Hematopoietic multipotent progenitor cell treated with erythropoietin and hydrocortisone succinate and interleukin-3 and kit ligand, for 4 days (in vitro differentiated cells): ENCODE measurements at regions not wholly inside any gene's neighbourhood (a gene's known extent, or its start where the extent isn't known, plus 50 kb on each side); places are given as distances from the start of the nearest gene placed in this dataset.
A peak's percentile ranks its signal among the peaks of the same experiment; 100 is the strongest.
"Not testable (repeated sequence)": the region's sequence is repeated elsewhere in the genome, so short reads cannot be mapped to it uniquely, and the experiment has no call there.

ENCODE experiments used
- DNase-seq: peaks from one replicate; pipeline ENCODE4 v3.0.0-alpha.2; 2015

DNA sequence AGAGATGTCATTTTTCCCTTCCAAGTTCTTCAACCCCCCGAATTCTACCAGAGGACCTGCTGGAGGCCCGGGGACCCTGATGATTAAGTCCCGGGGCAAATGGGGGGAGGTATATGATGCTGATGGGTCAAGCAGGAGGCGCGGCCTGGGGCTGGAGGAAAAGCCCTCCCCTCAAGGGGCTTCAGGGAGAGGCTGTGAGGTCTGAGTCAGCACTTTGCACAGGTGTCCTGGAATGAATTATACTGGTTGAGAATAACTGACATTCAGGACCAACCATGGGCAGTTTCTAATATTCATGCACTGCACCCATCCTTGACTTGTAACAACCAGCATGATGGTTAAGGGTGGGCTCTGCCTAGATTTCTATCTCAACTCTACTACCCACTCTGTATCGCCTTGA is 146.8 kb upstream of the SYT13 start:
- no peak for DNase-seq

DNA sequence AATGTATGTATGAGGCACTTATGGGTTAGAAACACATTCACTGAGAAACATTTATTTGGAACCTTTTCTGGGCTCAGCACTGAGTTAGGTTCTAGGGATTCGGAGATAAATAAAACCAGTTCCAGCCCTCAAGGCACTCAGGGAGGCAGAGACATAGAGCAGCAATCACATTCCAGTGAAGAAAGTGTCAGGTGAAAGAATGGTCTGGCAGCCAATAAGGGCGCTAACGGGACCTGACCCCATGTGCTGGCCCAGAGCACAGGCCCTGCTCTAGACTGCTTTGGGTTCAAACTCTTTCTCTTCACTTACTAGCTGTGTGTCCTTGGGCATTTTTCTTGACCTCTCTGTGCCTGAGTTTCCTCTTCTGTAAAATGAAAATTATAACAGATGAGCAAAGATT is 146.0 kb upstream of the SYT13 start:
- DNase-seq = no peak

DNA sequence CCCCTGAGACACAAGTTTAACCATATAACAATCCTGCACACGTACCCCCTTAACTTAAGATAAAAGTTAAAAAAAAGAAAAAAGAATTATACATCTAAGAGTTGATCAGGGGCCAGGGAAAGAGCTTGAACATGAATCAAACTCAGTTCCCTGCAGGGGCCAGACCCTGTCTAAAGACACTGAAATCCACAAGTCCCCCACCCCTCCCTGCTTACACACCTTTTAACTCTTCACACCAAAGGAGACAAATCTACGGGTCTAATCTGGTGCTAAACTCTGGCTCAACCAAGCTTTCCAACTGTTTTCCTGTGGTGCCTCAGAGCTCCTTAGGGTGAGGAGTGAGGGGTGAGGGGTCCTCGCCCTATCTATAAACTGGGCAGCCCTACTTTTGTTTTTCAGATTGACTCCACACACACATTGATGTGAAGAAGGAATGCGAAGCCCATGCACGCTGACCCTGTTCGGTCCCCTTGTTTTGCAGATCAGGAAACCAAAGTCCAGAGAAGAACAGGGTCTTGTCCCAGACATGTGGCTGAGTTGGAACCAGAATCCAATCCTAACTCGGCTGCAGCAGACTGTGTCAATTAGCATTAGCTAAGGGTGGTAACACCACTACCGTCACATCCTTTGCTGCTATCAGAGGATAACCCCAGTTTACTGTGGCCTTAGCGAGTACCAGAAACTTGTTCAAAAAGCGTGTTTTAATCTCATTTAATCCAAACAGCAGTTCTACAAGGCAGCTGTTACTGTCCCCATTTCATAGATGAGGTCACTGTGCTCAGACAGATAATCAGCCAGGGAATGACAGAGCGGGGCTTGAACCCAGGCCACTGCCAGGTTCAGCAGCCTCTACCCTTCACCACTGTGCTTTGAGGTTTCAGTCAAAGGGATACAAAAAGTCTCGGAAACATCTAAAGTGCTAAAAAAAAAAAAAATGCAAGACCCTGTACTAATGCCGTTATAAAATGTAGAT is 145.2 kb upstream of the SYT13 start:
- no peak for DNase-seq

DNA sequence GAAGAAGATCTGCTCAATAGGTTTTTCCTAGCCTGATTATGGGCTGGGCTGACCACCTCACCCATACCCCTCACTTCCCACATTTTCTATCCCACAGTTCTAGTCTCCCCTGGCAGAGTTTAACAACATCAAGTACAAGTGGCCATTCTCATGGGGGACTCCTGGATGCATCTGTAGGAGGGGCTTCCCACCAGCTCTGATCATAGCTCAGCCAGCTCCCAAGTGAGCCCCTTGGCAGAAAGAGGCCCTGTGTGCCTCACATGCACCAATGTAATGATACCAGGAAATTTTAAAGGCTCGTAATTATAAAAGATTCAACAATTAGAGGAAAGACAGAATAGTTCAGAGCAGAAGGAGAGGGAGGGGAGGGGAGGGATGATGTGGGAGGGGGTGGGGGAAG is 144.2 kb upstream of the SYT13 start:
- no peak for DNase-seq

DNA sequence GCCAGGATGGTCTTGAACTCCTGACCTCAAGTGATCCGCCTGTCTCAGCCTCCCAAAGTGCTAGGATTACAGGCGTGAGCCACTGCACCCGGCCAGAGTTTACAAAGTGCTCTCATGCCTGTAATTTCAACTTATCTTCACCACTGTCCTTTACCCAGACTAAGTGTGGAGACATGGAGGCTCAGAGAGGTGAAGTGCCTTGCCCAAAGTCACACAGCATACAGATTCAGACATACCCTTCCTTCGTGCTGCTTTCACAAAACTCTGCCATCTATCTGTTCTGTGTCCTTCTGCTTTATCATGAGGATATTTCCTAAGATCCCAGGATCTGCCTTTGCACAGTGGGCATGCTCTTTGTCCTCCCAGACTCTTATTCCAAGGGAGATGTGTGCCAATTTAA is 143.6 kb upstream of the SYT13 start:
- no peak for DNase-seq

DNA sequence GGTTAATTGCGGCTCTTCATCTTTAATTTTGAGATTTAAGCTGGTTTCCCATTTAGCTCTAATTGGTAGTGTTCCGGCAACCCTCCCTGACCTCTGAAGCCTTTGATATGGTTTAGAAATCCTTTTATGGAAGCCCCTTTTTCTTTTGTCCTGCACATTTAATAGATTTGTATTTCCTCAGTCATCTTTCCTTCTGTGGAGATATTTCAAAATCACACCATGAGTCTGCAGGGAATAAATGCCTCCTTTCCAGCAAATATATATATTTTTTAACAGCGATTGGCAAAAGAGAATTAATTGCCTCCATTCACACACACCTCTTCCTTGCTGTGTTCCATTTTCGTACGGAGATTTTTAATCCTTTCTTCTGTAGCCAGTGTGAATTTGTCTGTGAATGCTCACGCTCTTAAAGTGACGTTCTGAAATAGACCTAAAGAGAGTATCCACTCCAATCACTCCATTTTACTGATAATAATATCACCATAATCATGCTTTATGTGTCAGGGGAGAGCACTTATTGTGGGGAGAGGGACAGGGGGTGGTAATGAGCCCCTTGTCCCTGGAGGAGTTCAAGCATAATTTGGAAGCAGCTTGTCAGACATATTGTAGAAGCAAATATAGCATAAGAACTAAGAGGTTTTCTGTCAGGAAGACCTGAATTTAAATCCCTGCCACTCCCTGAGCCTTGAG is 142.5 kb upstream of the SYT13 start:
- no peak for DNase-seq

DNA sequence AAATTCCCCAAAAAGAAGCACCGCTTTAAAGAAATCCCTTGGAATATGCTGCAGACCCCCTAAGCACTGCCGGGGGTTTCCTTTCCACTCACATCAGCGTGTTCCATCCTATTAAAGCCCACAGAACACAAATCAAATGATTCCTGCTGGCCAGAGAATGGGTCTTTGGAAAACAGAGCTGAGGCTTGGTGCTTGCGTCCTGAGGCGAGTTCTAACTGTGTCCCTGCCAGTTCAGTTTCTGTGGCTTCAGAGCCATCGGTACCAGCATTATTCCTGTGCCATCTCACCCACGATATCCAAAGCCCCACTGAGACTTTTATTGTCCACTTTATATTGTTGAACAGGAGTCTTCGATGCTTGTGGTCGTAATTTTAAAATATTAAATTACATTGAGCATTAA is 142.0 kb upstream of the SYT13 start:
- no peak for DNase-seq

DNA sequence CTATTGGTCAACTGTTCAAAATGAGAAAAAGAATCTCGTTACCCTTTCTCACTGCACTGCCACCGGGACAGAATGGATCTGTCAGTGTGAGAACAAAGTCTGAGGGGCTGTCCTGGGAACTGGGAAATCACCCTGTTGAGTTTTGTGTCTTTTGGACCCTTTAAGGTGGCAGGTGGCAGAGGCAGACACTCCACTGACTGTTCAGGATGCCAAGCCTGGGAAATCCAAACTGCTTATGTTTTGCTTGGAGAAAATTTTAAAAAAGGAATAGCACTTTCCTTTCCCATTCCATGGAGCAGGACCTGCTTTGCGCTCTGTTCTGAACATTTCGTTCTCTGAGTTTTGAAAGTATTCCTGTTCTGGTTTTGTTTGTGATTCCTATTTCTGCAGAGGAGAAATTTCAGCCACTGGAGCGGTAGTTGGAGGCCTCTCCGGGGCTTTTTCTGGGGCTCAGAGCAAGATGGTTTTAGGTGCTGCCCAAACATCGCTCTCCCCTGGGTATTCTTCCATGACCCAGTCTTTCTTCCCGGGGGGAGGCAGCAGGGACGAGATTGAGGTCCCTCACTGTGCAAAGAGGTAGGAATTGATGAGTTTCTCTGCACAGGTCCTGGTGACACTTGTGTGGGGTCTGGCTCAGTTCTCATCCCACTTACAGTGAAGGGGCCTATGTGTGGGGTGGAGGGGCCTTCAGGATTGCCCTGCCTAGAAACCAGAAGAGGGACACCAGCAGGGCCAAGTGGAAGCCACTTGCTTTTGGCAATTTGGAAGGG is 138.5 kb upstream of the SYT13 start:
- no peak for DNase-seq

DNA sequence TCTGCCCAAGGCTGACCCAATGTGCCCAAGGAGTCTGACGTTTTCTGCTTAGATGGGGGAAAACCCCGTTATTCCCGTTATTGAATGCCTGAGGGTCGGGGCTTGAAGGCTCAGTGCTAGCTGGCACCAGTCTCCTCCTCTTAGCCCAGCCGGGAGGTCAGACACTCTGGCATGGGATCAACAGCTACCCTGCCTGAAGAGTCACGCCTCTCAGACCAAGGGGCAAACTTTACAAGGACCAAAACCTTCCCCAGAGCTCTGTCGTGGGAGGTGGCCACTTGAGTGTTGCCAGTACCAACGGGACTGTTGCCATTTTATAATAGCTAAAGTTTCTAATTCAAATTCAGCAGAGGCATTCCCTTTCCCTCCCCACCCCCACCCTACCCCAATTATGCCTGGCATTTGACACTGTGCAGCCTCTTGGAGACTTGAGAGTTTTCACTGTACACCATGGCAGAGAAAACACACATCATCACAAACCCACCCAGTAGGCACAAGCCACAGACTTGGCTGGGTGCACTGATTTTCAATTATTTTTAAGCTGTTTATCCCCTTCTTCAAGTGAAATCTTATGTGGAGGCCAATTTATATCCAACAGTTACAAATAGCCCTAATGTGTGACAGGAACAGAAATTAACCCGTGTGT is 137.5 kb upstream of the SYT13 start:
- DNase-seq = no peak

DNA sequence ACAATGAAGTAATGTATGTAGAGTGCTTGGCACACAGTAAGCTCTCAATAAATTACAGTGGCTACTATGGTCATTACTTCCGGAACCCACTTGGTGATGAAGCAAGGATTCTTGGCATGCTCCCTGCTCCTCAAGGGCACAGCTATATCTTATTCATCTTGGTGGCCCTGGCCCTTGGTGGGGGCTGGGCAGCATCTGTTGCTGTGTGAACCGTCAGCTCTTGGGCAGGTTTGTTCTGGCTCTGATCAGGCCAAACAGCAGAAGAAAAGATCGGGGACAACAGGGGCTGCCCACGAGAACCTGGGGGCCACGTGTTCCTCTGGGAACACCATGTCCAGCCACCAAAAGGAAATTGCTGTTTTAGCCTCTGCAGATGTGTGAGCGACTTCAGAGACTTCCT is 136.9 kb upstream of the SYT13 start:
- DNase-seq = no peak

DNA sequence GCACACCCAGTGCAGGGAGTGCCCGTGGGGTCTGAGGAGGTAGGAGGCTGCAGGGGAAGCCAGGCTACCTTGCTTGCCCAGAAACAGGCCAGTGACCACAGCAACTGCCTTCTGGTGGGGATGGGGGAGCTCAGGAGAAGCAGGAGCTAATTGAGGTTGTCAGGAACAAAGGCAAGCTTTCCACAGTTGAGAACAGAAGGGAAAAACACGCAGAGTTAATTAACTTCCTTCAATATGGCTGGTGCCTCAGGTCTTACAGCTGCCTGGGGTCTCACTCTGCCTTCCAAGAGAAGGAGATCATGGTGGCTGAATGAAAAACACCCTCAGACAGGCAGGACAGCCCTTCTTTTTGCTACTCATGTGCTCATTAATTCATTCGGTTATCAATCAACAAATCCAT is 127.9 kb upstream of the SYT13 start:
- DNase-seq = no peak

DNA sequence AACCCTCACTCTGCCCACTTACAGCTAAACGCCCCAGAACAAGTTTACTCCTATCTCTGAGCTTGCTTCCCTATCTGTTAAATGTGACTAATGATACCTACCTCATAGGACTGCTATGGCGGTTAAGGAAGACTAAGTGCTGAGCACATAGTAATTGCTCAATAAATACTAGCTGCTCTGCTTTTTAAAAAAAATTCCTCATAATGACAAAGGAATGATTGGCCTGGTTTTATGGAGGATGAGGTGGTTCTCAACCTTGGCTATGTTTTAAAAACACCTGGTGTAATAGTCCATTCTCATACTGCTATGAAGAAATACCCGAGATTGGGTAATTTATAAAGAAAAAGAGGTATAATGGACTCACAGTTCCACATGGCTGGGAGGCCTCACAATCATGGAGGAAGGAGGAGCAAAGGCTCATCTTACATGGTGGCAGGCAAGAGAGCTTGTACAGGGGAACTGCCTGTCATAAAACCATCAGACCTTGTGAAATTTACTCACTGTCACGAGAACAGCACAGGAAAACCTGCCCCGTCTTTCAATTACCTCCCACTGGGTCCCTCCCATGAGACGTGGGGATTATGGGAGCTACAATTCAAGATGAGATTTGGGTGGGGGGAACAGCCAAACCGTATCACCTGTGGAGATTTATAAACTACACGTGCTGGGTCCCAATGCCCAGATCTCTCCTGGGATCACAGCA is 127.2 kb upstream of the SYT13 start:
- no peak for DNase-seq

DNA sequence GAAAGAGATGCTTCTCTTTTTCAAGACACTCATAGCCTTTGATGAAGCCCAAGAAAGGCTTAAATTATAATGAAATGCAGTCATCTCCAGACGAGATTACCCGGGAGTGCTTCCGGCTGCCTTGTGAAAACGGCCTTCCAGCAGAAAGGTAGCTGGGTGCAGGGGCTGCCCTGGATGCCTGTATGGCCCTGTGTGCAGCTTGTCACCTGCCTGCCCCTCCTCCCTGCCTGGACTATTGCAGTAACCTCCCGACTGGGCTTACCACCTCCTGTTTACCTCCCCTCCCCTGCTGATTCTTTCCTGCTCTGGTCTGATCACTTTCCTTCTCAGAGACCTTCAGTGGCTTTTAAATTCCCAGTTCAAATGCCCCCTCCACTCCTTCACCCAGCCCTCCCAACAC is 126.4 kb upstream of the SYT13 start:
- no peak for DNase-seq

DNA sequence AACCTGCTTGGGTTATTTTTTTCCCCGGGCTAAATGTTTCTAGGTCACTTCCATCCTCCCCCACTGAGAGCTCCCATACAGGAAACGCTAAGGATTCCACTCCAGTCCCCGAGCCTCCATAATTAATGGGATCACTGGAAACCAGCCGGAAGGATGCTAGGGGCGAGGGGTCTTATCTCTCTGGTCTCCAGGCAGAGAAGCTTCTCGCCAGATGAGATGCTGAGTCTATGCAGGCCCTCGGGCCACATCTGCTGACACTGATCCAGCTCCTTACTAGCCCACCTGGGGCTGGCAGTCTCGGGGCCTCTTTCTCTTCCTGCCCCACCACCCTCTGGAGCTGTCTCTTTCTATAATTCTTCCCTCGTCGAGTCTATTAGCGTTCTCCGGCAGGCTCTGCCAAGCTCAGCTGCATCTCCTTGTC is 125.9 kb upstream of the SYT13 start:
- no peak for DNase-seq

DNA sequence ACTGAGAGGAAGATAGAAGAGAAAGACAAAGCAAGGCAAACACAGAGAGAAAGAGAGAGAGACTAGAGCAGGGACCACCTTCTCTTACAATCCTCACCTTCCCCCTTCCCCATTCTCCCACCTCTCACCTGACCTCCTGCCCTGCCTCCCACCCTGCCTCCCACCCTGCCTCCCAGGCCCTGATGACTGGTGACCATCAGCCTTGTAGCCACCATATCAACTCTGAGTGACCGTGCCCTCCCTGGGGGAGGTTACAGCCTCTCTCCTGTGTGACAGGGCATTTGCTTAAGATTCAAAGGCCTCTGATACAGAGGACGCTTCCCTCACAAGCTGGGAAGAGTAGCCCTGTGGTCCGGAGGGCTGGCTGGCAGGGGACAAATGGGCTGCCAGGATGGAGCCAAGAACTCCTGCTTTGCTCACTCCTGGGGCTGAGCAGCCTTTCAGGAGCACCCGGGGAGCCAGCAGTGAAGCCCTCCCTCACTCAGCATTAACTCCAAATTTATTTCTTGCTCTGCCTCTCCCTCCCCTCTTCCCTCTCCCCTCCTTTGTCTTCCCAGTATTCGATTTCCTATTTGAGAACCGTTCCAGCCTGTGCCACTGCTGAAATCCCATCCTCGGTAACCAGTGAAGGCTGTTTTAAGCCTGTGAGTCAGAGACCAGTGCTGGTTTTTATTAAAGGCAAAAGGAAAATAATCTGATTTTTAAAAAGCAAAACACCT is 125.2 kb upstream of the SYT13 start:
- DNase-seq = no peak

DNA sequence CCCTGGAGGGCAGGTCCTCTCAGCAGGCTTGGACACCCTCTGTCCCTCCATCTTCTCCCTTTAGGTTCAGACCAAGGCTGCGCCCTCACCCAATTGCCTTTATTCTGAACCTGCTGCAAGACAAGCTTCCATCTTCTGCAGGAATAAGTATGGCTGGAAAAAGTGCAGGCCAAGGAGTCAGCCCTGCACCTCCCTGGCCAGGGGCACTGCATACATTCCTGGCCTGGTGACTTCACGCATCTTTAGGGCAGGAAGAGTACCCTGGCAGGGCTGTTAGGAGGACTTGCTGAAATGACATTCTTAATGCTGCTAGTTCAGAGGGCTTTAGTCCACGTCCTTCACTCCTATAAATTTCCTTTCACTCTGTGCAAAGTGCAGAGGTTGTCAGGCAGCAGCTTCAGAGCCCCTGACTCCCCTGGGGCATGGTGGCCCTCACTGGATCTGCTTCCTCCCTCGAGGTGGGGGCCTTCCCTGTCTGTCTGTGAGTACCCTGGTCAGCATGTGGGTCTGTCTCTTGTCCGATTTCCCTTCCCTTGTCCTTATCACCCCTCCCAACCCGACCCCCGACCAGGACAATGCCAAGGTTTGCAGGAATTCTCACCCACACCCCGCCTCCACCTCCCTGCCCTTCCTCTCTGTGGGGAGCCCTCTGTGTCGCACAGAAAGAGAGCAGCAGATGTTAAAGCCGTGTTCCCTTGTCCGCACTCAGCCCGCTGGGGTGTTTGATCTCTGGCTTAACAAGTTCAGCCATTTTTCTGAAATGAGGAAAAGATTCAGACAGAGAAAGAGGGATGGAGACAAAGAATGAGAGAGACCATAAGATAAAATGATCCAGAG is 124.5 kb upstream of the SYT13 start:
- DNase-seq = no peak

DNA sequence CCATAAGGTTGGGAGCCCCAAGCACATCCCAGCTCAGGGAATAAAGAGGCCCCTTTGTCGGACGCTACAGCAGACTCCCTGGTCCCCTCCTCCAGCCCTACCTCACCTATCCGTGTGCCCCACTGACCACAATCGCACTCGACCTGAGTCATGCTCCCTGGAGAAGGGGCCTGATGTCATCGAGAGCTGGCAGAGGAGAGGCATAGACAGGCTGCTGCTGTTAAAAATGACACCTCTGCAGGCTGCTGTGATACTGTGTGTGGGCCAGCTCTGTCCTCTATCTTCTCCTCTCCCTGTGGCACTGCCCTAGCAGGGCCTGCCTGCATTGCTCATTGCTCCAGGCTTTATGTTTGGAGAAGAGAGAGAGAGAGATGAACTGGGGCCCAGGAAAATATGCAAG is 123.4 kb upstream of the SYT13 start:
- DNase-seq = no peak

DNA sequence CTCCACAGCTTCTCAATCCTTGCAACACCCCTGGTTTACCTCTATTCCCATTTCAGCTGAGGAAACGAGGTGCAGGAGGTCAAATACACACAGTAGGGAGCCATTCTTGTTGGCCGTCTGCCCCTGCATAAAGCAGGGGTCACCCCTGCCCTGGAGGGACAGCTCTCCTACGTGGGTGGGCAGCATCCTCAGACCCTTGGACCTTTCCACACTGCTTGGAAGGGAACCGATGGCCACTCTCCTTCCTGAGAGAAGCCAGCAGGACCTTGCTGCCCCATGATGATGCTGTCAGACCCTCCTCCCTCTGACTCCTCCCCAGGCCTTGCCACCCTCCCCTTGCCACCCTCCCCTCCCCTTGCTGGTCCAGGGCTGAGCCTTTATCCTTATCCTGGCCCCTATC is 121.1 kb upstream of the SYT13 start:
- DNase-seq = no peak

DNA sequence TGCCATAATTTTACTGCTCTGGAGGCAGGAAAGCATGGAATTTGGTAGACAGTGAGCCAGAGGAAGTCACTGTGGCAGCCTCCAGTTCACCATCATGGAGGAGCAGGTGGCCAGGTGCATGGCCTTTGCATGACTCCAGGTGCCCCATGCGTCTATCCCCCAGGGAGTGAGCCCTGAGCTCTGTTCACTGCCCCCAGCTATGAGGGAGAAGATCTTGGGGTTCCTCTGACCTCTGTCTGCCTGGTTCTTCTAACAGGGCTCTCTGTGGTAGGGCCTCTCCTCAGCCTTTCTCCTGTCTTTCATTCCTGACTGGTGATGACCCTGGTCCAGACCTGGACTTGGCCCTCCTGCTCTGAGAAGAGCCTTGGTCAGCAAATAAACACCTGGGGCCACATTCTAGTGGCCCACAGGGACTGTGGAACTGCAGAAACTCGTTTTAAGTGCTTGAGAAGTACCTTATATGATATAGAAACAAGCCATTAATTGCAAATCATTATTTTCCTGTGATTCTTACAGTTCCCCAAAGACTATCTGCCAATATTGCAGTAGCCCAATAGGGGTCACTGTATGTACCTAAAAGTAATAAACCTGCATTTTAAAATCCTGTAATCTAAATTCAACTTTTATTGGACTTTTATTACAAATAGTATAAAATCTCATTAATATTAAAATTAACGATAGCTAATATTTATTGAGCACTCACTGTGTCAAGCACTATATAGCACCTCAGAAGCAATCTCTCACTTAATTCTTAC is 120.0 kb upstream of the SYT13 start:
- peak; percentile 47 for DNase-seq

DNA sequence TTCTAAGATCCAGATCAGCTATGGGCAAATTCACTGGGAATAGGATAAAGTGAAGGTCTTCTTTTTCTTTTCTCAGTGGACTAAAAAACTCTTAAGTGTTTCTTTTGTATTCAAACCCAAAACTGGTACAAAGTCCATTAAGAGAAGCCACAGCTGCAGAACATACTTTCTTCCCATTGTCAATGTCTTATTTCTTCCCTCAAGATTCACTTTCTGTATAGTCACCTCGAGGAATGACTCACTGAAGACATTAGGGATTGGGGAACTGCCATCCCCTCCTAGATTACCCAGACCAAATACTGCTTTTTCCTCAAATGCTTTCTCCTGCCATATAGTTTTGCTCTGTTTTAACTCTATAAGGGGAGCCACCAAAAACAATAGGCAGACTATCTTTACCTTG is 117.4 kb upstream of the SYT13 start:
- not testable (repeated sequence) for DNase-seq
